Esophagus muscularis mucosa (tissue), 4 donors: ENCODE measurements at regions not wholly inside any gene's neighbourhood (a gene's known extent, or its start where the extent isn't known, plus 50 kb on each side); places are given as distances from the start of the nearest gene placed in this dataset.

Experiments
- DNase-seq: peaks from one replicate; pipeline ENCODE4 v3.0.0-alpha.2; 2017; ENCODE audit errors: extremely low spot score
- H3K27ac ChIP-seq, 4 donors: fragments of 200-600 bp; sonication (generic); replicated peaks in 1 of 4; 1 replicate in 3 of 4; 2 replicates in 1 of 4; pipeline ENCODE4 v1.5.1; 2016 to 2019; ENCODE audit warnings: mild to moderate bottlenecking in 1 of 4
- H3K27me3 ChIP-seq, 4 donors: fragments of 200-600 bp; sonication (generic); one replicate each; pipeline versions ENCODE4 v1.5.1 to v1.6.0; 2016 to 2019
- H3K36me3 ChIP-seq, 4 donors: fragments of 200-600 bp; sonication (generic); one replicate each; pipeline ENCODE4 v1.5.1; 2016 to 2019
- H3K4me1 ChIP-seq, 4 donors: fragments of 200-600 bp; sonication (generic); one replicate each; pipeline ENCODE4 v1.5.1; 2016 to 2019
- H3K4me3 ChIP-seq, 4 donors: fragments of 200-600 bp; sonication (generic); 1 replicate in 2 of 4; 2 replicates in 2 of 4; pipeline ENCODE4 v1.5.1; 2016 to 2019; ENCODE audit warnings: mild to moderate bottlenecking in 4 of 4, moderate library complexity in 1 of 4
- H3K9me3 ChIP-seq, 4 donors: fragments of 200-600 bp; sonication (generic); 1 replicate in 3 of 4; 2 replicates in 1 of 4; pipeline ENCODE4 v1.5.1; 2016 to 2019
- EP300 ChIP-seq: sonication (generic); formaldehyde crosslinking; IDR thresholded peaks from one replicate; pipeline ENCODE4 v1.6.1; 2017; ENCODE audit warnings: antibody characterized with exemption
- POLR2A ChIP-seq: fragments of 450-650 bp; IDR thresholded peaks from one replicate; pipeline ENCODE4 v1.6.1; 2017; ENCODE audit warnings: antibody characterized with exemption, moderate library complexity, mild to moderate bottlenecking, low read depth
- POLR2AphosphoS5 ChIP-seq, 2 donors: sonication (generic); formaldehyde crosslinking; IDR thresholded peaks; one replicate each; pipeline ENCODE4 v1.6.1; 2017; ENCODE audit warnings: antibody characterized with exemption in 2 of 2
- WGBS: methylation state at CpG from one replicate; pipeline ENCODE4 v1.1.5; 2018; 5-methylcytosine and 5-hydroxymethylcytosine counted together
- intact Hi-C: fragments of 100-400 bp; cut with DNase I; formaldehyde crosslinking; loops from one replicate; pipeline ENCODE4 v1.15.1; 2023
- small RNA-seq, 3 donors: library from RNA; depleted of rRNA; stranded (forward); fragments of <200 nt; gene quantifications; one replicate each; pipeline ENCODE3, GENCODE V24; 2016
- TF ChIP-seq, protein P1 (sequence below), 3 experiments: fragments of 200-600 bp in 2 of 3; fragments of 450-650 bp in 1 of 3; sonication (generic) in 2 of 3; IDR thresholded peaks; one replicate each; pipeline ENCODE4 v1.5.1; 2017 to 2019; ENCODE audit warnings: antibody characterized with exemption in 3 of 3, mild to moderate bottlenecking in 2 of 3, moderate library complexity in 1 of 3

DNA sequence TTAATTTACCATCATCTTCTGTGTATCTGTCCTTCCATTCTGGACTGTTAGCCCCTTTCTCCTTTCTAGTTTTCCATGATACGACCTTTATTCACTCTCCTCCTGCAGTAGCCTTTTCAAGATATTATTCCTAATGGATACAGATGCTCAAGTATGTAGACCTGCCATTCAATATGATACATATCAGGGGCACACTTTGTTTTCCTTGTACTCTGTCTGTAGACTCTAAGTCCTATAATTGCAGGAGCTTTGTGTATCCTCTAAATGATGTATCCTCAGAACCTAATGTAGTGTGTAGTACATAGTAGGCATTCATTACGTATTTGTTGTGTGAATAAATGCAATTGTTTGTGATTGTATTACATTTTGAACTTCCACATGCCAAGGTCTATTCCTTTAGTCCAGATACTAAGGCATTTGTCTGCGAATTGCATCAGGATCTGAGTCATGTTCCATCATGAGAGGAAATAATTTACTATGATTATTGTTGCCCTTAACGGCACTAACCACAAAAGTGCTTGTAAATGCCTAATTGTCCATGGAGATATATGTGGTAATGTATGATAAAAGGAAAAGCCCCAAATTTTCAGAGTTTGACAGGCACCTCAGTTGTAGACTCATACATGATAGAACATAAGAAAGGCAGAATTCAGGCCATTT lies 57.1 kb upstream of the IZUMO3 start:
- 84% methylated on average over 4 of the region's 4 CpGs for WGBS
- H3K4me3 ChIP-seq: no peak overlapping the region

More for the DNA sequence above, 57.1 kb upstream of the IZUMO3 start:
- H3K27me3 ChIP-seq: no peaks in the 10 kb centered on the region
- no peaks in the 10 kb centered on the region for H3K9me3 ChIP-seq
- intact Hi-C loops: no loop called here
- no peak overlapping the region for H3K27ac ChIP-seq
- no peak for DNase-seq
- H3K4me1 ChIP-seq: no peaks in the 10 kb centered on the region
- TF ChIP-seq, protein P1, sequence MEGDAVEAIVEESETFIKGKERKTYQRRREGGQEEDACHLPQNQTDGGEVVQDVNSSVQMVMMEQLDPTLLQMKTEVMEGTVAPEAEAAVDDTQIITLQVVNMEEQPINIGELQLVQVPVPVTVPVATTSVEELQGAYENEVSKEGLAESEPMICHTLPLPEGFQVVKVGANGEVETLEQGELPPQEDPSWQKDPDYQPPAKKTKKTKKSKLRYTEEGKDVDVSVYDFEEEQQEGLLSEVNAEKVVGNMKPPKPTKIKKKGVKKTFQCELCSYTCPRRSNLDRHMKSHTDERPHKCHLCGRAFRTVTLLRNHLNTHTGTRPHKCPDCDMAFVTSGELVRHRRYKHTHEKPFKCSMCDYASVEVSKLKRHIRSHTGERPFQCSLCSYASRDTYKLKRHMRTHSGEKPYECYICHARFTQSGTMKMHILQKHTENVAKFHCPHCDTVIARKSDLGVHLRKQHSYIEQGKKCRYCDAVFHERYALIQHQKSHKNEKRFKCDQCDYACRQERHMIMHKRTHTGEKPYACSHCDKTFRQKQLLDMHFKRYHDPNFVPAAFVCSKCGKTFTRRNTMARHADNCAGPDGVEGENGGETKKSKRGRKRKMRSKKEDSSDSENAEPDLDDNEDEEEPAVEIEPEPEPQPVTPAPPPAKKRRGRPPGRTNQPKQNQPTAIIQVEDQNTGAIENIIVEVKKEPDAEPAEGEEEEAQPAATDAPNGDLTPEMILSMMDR (IDR thresholded peaks at IDR 0.05): no peak
- TF ChIP-seq POLR2A (no peak), POLR2AphosphoS5 (IDR thresholded peaks at IDR 0.05) (no peak), EP300 (no peak)
- H3K36me3 ChIP-seq: no peaks in the 10 kb centered on the region

Small RNAs in the stretch of these regions (small RNA-seq; reads per million reads assigned to genes)
- 0 reads per million in 3 donors for gene RMRPP5
